Activated T-cell treated with anti-CD3 and anti-CD28 coated beads for 48 hours (primary cell): ENCODE measurements at regions not wholly inside any gene's neighbourhood (a gene's known extent, or its start where the extent isn't known, plus 50 kb on each side); places are given as distances from the start of the nearest gene placed in this dataset.
"Not testable (repeated sequence)": the region's sequence is repeated elsewhere in the genome, so short reads cannot be mapped to it uniquely, and the experiment has no call there.

Source experiments
- DNase-seq: peaks from one replicate; pipeline ENCODE4 v3.0.0-alpha.2; 2020; ENCODE audit warnings: low read depth

- no peak for DNase-seq
Measured at GRCh38 chr10:125605167-125605566, 77.8 kb downstream of the TEX36 start.

- no peak for DNase-seq
Measured at GRCh38 chr10:125602825-125603224, 80.1 kb downstream of the TEX36 start.

DNA sequence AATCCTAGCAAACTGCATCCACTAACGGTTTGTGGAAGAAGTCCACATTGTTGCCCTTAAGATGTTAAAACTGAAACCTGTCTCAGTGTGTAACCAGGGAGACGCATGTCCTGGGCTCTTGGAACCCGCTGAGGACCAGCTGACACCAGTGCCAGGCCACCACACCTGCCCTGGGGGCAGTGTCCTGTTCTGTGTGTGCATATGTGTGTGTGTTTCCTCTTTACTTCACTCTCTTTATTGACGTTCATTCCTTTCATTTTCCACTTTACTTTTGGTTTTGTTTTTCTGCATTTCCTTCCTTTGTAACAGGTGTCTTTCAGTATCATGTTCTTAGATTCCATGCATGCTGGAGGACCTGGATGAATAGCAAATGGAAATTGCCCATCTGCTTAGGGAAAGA is 83.8 kb downstream of the TEX36 start:
- DNase-seq, result no peak

GRCh38 chr10:125595911-125596310 is 87.1 kb downstream of the TEX36 start:
- DNase-seq, result no peak

DNA sequence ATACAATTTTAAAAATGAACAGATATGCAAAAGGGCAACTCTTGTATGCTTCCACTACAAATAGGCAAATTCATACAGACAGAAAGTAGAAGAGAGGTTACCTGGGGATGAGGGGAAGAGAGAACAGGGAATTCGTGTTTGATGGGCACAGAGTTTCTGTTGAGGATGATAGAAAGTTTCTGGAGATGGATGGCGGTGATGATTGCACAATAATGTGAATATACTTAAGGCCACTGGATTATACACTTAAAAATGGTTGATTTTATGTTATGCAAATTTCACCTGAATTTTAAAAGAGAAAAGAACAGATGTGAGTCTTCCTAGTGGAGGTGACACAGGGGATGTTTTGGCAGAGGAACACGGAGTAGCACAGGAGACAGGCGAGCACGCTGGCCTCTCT is 89.3 kb downstream of the TEX36 start:
- DNase-seq, result no peak

- no peak for DNase-seq
Measured at GRCh38 chr10:125592897-125593296, 90.1 kb downstream of the TEX36 start.

GRCh38 chr10:125591886-125592285 is 91.1 kb downstream of the TEX36 start:
- DNase-seq, result no peak

DNA sequence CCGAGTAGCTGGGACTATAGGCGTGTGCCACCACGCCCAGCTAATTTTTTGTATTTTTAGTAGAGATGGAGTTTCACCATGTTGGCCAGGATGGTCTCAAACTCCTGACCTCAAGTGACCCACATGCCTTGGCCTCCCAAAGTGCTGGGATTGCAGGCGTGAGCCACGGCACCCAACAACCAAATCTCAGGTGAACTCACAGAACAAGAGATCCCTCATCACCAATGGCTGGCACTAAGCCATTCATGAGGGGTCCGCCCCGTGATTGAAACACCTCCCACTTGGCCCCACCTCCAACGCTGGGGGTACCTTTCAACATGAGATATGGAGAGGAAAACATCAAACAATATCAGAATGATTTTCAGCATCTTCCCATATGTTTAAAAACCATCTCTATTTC is 94.2 kb downstream of the TEX36 start:
- not testable (repeated sequence) for DNase-seq

- no peak for DNase-seq
Measured at GRCh38 chr10:125584954-125585353, 98.0 kb downstream of the TEX36 start.

DNA sequence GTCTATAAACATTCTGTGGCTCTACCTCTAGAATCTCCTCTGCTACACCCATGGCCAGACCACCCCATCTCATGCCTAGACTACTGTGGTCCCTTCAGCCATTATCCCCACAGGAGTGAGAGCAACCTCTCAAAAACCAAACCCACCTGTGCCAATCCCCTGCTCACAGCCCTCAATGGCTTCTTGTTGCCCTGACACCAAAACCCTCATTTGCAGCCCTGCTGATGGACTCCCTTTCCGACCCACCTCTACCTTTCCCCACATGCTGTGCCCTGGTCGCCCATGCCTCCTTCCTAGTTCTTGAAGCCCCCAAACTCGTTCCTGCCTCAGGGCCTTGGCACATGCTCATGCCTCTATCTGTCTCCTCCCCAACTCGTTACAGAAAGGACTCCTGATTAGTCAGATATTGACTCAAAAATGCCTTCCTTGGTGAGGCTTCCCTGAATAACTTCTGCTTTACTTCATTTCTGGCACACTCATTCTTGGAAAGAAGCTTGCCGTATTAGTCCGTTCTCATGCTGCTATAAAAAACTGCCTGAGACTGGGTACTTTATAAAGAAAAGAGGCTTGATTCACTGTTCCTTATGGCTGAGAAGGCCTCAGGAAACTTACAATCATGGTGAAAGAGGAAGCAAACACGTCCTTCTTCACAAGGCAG is 104.2 kb downstream of the TEX36 start:
- no peak for DNase-seq

DNA sequence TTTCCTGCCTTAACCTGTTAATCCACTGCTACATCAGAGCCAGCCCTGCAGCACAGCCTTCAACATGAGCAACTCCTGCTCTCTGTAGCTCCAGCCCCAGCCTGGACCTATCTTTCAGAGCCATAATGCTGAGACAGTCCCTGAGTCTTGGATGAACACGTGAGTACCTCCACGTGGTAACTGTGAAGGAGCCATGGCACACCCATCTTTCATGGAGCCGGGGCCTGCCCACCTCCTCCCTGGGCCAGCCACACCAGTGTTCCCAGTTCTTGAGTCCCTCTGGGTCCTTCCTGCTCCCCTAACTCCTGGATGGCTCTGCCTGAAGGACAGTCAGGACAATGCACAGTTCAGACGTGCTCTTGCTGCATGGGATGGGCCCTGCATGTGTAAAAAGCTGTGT is 107.1 kb downstream of the TEX36 start:
- no peak for DNase-seq

GRCh38 chr10:125568156-125568555 is 114.8 kb downstream of the TEX36 start:
- DNase-seq, result no peak

- DNase-seq, result no peak
Measured at GRCh38 chr10:125567529-125567928, 115.4 kb downstream of the TEX36 start.

- DNase-seq, result no peak
Measured at GRCh38 chr10:125565046-125565445, 117.9 kb downstream of the TEX36 start.

DNA sequence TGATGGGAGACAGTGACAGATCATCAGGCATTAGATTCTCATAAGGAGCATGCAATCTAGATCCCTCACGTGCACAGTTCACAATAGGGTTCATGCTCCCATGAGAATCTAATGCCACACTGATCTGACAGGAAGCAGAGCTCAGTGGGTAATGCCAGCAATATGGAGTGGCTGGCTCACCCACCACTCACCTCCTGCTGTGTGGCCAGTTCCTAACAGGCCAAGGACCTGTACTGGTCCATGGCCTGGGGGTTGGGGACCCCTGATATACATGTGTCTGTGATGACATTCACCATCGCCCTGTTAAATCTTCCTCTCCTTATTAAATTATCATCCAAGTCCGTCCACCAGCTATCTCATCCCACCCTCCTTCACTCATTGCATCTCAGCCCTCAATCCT is 118.4 kb downstream of the TEX36 start:
- no peak for DNase-seq

DNA sequence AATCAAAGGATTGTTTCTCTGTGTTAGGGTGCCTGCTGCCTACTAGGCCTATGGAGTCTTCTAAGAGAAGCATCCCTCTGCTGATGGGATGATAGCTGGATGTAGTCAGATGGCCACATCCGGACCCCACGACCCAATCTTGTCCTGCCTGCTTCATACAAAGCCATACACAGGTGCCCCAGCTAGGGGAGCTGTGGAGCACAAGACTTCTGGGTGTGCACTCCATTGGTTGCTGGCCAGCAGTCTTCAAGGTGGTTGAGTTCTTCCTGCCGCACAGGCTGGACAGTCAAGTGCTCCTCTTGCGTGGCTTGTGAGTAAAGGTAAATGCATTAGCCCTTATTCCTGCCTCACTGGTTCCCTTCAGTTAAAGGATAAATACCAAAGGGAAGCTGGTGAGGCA is 120.2 kb downstream of the TEX36 start:
- DNase-seq, result no peak

- no peak for DNase-seq
Measured at GRCh38 chr10:125560947-125561346, 122.0 kb downstream of the TEX36 start.

DNA sequence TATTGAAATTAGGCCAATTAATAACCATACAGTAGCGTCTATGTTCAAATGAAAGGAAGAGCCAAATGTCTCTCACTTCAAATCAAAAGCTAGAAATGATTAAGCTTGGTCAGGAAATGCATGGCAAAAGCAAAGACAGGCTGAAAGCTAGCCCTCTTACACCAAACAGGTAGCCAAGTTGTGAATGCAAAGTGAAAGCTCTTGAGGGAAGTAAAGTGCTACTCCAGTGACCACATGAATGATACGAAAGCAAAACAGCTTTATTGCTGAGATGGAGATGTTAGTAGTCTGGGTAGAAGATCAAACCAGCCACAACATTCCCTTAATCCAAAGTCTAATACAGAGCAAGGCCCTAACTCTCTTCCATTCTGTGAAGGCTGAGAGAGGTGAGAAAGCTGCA is 123.8 kb downstream of the TEX36 start:
- no peak for DNase-seq

GRCh38 chr10:125557801-125558505 is 125.0 kb downstream of the TEX36 start:
- no peak for DNase-seq

DNA sequence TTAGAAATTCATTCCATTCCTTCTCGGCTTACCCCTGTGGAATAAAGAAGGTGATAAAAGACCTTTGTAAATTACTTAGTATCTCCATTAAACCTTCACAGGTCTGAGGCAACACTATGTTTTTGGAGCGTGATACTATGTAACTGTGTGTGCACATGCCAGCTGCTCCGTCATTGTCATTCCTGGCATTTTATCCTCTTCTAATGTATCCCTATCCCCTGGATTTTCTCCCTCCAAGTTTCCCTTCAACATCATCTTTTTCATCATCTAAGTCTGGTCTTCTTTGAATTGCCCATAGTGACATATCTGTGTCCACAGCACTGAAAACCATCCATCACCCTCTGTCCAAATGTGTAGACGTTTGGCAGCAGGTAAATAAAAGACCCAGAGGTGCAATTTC is 125.7 kb downstream of the TEX36 start:
- DNase-seq, result no peak

GRCh38 chr10:125556882-125557281 is 126.1 kb downstream of the TEX36 start:
- no peak for DNase-seq

GRCh38 chr10:125555743-125556142 is 127.2 kb downstream of the TEX36 start:
- no peak for DNase-seq

DNA sequence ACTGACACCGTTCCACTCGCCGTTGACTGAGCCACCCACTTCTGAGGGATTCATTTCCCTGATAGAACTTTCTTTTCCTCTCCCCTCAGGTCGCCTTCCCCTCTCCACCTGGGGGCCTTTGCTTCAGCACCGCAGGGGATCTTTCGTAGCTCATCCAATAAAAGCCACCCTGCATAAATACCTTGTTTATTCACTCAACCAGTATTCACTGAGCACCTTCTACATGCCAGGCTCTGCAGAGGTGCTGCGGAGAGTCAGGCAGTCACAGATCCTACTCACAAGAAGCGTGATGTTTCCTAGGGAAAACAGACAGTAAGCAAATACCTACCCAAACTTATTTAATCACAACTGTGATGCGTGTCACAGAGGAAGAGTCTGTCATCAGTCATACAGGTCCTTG is 127.7 kb downstream of the TEX36 start:
- DNase-seq, result no peak

GRCh38 chr10:125554753-125555152 is 128.2 kb downstream of the TEX36 start:
- no peak for DNase-seq
